GM19238 (cell line): ENCODE measurements at regions not wholly inside any gene's neighbourhood (a gene's known extent, or its start where the extent isn't known, plus 50 kb on each side); places are given as distances from the start of the nearest gene placed in this dataset.
"Not testable (repeated sequence)": the region's sequence is repeated elsewhere in the genome, so short reads cannot be mapped to it uniquely, and the experiment has no call there.

ENCODE experiments used
- DNase-seq: peaks from one replicate; pipeline ENCODE4 v3.0.0; 2011; ENCODE audit warnings: low spot score; ENCODE audit not compliant: insufficient read length

- no peak for DNase-seq
These were observed 187.3 kb upstream of the AUTS2 start for GRCh38 chr7:69411018-69411417.

- no peak for DNase-seq
These were observed 186.8 kb upstream of the AUTS2 start for GRCh38 chr7:69411466-69411865.

GRCh38 chr7:69412331-69413146, 185.7 kb upstream of the AUTS2 start:
- DNase-seq: no peak

GRCh38 chr7:69414555-69414954, 183.7 kb upstream of the AUTS2 start:
- DNase-seq: no peak

- DNase-seq: no peak
These were observed 179.2 kb upstream of the AUTS2 start for GRCh38 chr7:69418869-69419670.

GRCh38 chr7:69419934-69420333, 178.3 kb upstream of the AUTS2 start:
- DNase-seq: no peak

GRCh38 chr7:69422574-69422985, 175.7 kb upstream of the AUTS2 start:
- DNase-seq: no peak

- DNase-seq: no peak
These were observed 171.6 kb upstream of the AUTS2 start for GRCh38 chr7:69426705-69427104.

- no peak for DNase-seq
These were observed 170.2 kb upstream of the AUTS2 start for GRCh38 chr7:69428089-69428488.

- no peak for DNase-seq
These were observed 168.3 kb upstream of the AUTS2 start for GRCh38 chr7:69429911-69430383.

- DNase-seq: no peak
These were observed 167.8 kb upstream of the AUTS2 start for GRCh38 chr7:69430384-69431021.

GRCh38 chr7:69431626-69432025, 166.6 kb upstream of the AUTS2 start:
- no peak for DNase-seq

GRCh38 chr7:69432276-69432675, 166.0 kb upstream of the AUTS2 start:
- not testable (repeated sequence) for DNase-seq

- DNase-seq: no peak
These were observed 165.2 kb upstream of the AUTS2 start for GRCh38 chr7:69433081-69433480.

- DNase-seq: no peak
These were observed 163.9 kb upstream of the AUTS2 start for GRCh38 chr7:69434398-69434815.

GRCh38 chr7:69435711-69436110, 162.6 kb upstream of the AUTS2 start:
- DNase-seq: no peak

- no peak for DNase-seq
These were observed 161.3 kb upstream of the AUTS2 start for GRCh38 chr7:69436946-69437345.

GRCh38 chr7:69438584-69439412, 159.5 kb upstream of the AUTS2 start:
- no peak for DNase-seq

- no peak for DNase-seq
These were observed 158.5 kb upstream of the AUTS2 start for GRCh38 chr7:69439636-69440325.

- DNase-seq: no peak
These were observed 157.3 kb upstream of the AUTS2 start for GRCh38 chr7:69440976-69441375.
